DMS114 treated with DMSO at 0.1 percent for 48 hours (cell line): ENCODE measurements at regions not wholly inside any gene's neighbourhood (a gene's known extent, or its start where the extent isn't known, plus 50 kb on each side); places are given as distances from the start of the nearest gene placed in this dataset.

ENCODE experiments used
- DNase-seq: peaks from one replicate; lab custom pipeline; 2025; ENCODE audit not compliant: unreplicated experiment; lab: John Stamatoyannopoulos, UW

- no peak for DNase-seq
Measured at GRCh38 chr20:21873291-21873690, 167.8 kb downstream of the PAX1 start.

GRCh38 chr20:21867811-21868210, 162.3 kb downstream of the PAX1 start:
- DNase-seq = no peak

GRCh38 chr20:21867353-21867752, 161.9 kb downstream of the PAX1 start:
- DNase-seq = no peak

GRCh38 chr20:21862956-21863355, 157.5 kb downstream of the PAX1 start:
- no peak for DNase-seq

GRCh38 chr20:21862259-21862946, 156.9 kb downstream of the PAX1 start:
- no peak for DNase-seq

GRCh38 chr20:21840991-21841390, 135.5 kb downstream of the PAX1 start:
- no peak for DNase-seq

- no peak for DNase-seq
Measured at GRCh38 chr20:21839982-21840381, 134.5 kb downstream of the PAX1 start.

GRCh38 chr20:21836346-21836745, 130.9 kb downstream of the PAX1 start:
- DNase-seq = no peak

- DNase-seq = no peak
Measured at GRCh38 chr20:21835042-21835441, 129.6 kb downstream of the PAX1 start.

- no peak for DNase-seq
Measured at GRCh38 chr20:21832442-21833385, 127.2 kb downstream of the PAX1 start.

- DNase-seq = no peak
Measured at GRCh38 chr20:21826976-21827375, 121.5 kb downstream of the PAX1 start.

GRCh38 chr20:21821358-21821757, 115.9 kb downstream of the PAX1 start:
- no peak for DNase-seq

- DNase-seq = no peak
Measured at GRCh38 chr20:21820688-21821087, 115.2 kb downstream of the PAX1 start.

GRCh38 chr20:21820045-21820444, 114.6 kb downstream of the PAX1 start:
- DNase-seq = no peak

- no peak for DNase-seq
Measured at GRCh38 chr20:21812379-21812778, 106.9 kb downstream of the PAX1 start.

- no peak for DNase-seq
Measured at GRCh38 chr20:21809961-21810523, 104.6 kb downstream of the PAX1 start.

GRCh38 chr20:21808863-21809664, 103.6 kb downstream of the PAX1 start:
- no peak for DNase-seq

- no peak for DNase-seq
Measured at GRCh38 chr20:21808139-21808538, 102.7 kb downstream of the PAX1 start.

- no peak for DNase-seq
Measured at GRCh38 chr20:21804802-21805201, 99.3 kb downstream of the PAX1 start.

- DNase-seq = no peak
Measured at GRCh38 chr20:21801193-21801592, 95.7 kb downstream of the PAX1 start.

GRCh38 chr20:21798384-21798783, 92.9 kb downstream of the PAX1 start:
- no peak for DNase-seq
